ENCODE measurements at regions not wholly inside any gene's neighbourhood (a gene's known extent, or its start where the extent isn't known, plus 50 kb on each side); places are given as distances from the start of the nearest gene placed in this dataset.
"Not testable (repeated sequence)": the region's sequence is repeated elsewhere in the genome, so short reads cannot be mapped to it uniquely, and the experiment has no call there.

GRCh38 chr14:84090837-84091236 lies 1439.1 kb upstream of the FLRT2 start:
- Histone ChIP-seq H3K36me3 (ENCODE audit: control insufficient read depth, insufficient read depth, low read length) (no peaks in the 10 kb centered on the region), H3K27me3 (ENCODE audit: control insufficient read depth, insufficient read depth, low read length) (no peaks in the 10 kb centered on the region), H3K4me3 (ENCODE audit: low read depth, low read length) (no peak overlapping the region)
- TF ChIP-seq CTCF (IDR thresholded peaks at IDR 0.05; ENCODE audit: insufficient read depth, low read length, poor library complexity, severe bottlenecking): no peak
- DNase-seq (ENCODE audit: low read depth): no peak

GRCh38 chr14:84095681-84096080 lies 1434.3 kb upstream of the FLRT2 start:
- DNase-seq (ENCODE audit: low read depth): no peak
- TF ChIP-seq CTCF (IDR thresholded peaks at IDR 0.05; ENCODE audit: insufficient read depth, low read length, poor library complexity, severe bottlenecking): no peak

GRCh38 chr14:84098261-84098660 lies 1431.7 kb upstream of the FLRT2 start:
- Histone ChIP-seq H3K4me3 (ENCODE audit: low read depth, low read length) (no peak overlapping the region), H3K27me3 (ENCODE audit: control insufficient read depth, insufficient read depth, low read length) (no peaks in the 10 kb centered on the region), H3K36me3 (ENCODE audit: control insufficient read depth, insufficient read depth, low read length) (no peaks in the 10 kb centered on the region)
- DNase-seq (ENCODE audit: low read depth): no peak
- TF ChIP-seq CTCF (IDR thresholded peaks at IDR 0.05; ENCODE audit: insufficient read depth, low read length, poor library complexity, severe bottlenecking): no peak

More at GRCh38 chr14:84095681-84096080, 1434.3 kb upstream of the FLRT2 start:
- H3K36me3 ChIP-seq (ENCODE audit: control insufficient read depth, insufficient read depth, low read length): no peaks in the 10 kb centered on the region
- no peaks in the 10 kb centered on the region for H3K27me3 ChIP-seq (ENCODE audit: control insufficient read depth, insufficient read depth, low read length)
- H3K4me3 ChIP-seq (ENCODE audit: low read depth, low read length): no peak overlapping the region

GRCh38 chr14:84099560-84099959 lies 1430.4 kb upstream of the FLRT2 start:
- H3K27me3 ChIP-seq (ENCODE audit: control insufficient read depth, insufficient read depth, low read length); DNase-seq (ENCODE audit: low read depth); H3K4me3 ChIP-seq (ENCODE audit: low read depth, low read length); H3K36me3 ChIP-seq (ENCODE audit: control insufficient read depth, insufficient read depth, low read length): not testable (repeated sequence)

- Histone ChIP-seq H3K36me3 (ENCODE audit: control insufficient read depth, insufficient read depth, low read length) (no peaks in the 10 kb centered on the region), H3K4me3 (ENCODE audit: low read depth, low read length) (no peak overlapping the region), H3K27me3 (ENCODE audit: control insufficient read depth, insufficient read depth, low read length) (no peaks in the 10 kb centered on the region)
- TF ChIP-seq CTCF (IDR thresholded peaks at IDR 0.05; ENCODE audit: insufficient read depth, low read length, poor library complexity, severe bottlenecking): no peak
- DNase-seq (ENCODE audit: low read depth): no peak
Observed at GRCh38 chr14:84107835-84108343, 1422.1 kb upstream of the FLRT2 start.

- Histone ChIP-seq H3K27me3 (ENCODE audit: control insufficient read depth, insufficient read depth, low read length) (no peaks in the 10 kb centered on the region), H3K4me3 (ENCODE audit: low read depth, low read length) (no peak overlapping the region), H3K36me3 (ENCODE audit: control insufficient read depth, insufficient read depth, low read length) (no peaks in the 10 kb centered on the region)
- DNase-seq (ENCODE audit: low read depth): no peak
- no peak for TF ChIP-seq CTCF (IDR thresholded peaks at IDR 0.05; ENCODE audit: insufficient read depth, low read length, poor library complexity, severe bottlenecking)
Observed at GRCh38 chr14:84108746-84109457, 1421.0 kb upstream of the FLRT2 start.

All from kidney epithelial cell (primary cell).